ENCODE measurements at regions not wholly inside any gene's neighbourhood (a gene's known extent, or its start where the extent isn't known, plus 50 kb on each side); places are given as distances from the start of the nearest gene placed in this dataset.

DNA sequence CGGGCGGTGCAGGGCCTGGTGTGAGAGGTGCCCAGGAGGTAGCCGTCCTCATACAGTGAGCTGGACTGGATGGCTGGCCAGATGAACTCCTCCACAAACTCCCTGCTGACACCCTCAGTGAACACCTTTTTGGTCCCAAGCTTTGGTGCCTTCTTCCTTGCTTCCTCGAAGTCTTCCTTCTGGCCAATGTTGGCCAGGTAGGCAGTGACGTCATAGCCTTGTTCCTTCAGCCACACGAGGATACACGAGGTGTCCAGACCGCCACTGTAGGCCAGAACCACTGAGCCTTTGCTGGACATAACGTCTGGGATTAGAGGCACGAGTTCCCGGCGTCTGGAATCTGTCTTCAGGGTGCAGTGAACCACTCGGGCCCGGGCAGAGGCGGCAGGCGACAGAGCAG, 206.8 kb upstream of the SP4 start:
- Histone ChIP-seq H3K4me1 (ENCODE audit: control insufficient read depth in 1 of 2, insufficient read depth in 2 of 2, low read length in 2 of 2) (no peaks in the 10 kb centered on the region), H3K36me3 (ENCODE audit: control insufficient read depth in 1 of 2, insufficient read depth in 2 of 2, low read length in 2 of 2) (no peaks in the 10 kb centered on the region), H3K27ac (ENCODE audit: low read depth, low read length) (no peak overlapping the region), H3K4me2 (ENCODE audit: low read length) (no peak overlapping the region), H3K79me2 (ENCODE audit: insufficient read depth, low read length) (no peaks in the 10 kb centered on the region), H2AFZ (ENCODE audit: low read depth, low read length, poor library complexity, severe bottlenecking) (no peak overlapping the region), H4K20me1 (ENCODE audit: insufficient read depth) (no peaks in the 10 kb centered on the region), H3K4me3 (replicated peaks in 1 of 2; ENCODE audit: low read depth in 1 of 2, low read length in 2 of 2) (no peak overlapping the region), H3K9me2 (ENCODE audit: insufficient read depth) (no peaks in the 10 kb centered on the region), H3K9me3 (ENCODE audit: control insufficient read depth in 1 of 2, insufficient read depth in 1 of 2, low read depth in 1 of 2, low read length in 2 of 2) (no peaks in the 10 kb centered on the region), H3K9ac (ENCODE audit: low read length) (no peak overlapping the region), H3K27me3 (ENCODE audit: insufficient read depth, low read length) (no peaks in the 10 kb centered on the region)
- intact Hi-C loops (cut with micrococcal nuclease), result no loop called here
- ChIA-PET CTCF (no interaction called here), RAD21 (ENCODE audit: low non-redundant PET in 1 of 2, low total read pairs in 2 of 2, uncharacterized antibody in 2 of 2, unreplicated experiment in 2 of 2) (no interaction called here), POLR2A (no interaction called here)
- DNase-seq (ENCODE audit: low read depth, low spot score) (no peak), ATAC-seq (no peak)
- BruUV-seq (replicated peaks), result no TSS peak
- TF ChIP-seq ZNF274 (IDR thresholded peaks at IDR 0.05; ENCODE audit: low read depth, low read length) (no peak), EZH2phosphoT487 (IDR thresholded peaks at IDR 0.05; ENCODE audit: borderline replicate concordance) (no peak), EZH2 (IDR thresholded peaks at IDR 0.05) (no peak), SRF (IDR thresholded peaks at IDR 0.05; ENCODE audit: low read depth) (no peak), ZFX (IDR thresholded peaks at IDR 0.05) (no peak), FOSL1 (IDR thresholded peaks at IDR 0.05; ENCODE audit: low read depth) (no peak), ELF1 (IDR thresholded peaks at IDR 0.05; ENCODE audit: borderline replicate concordance, low read depth) (no peak), ZBTB33 (IDR thresholded peaks at IDR 0.05; ENCODE audit: extremely low read depth, insufficient replicate concordance, low read length) (no peak)
- TF ChIP-seq, protein P1, sequence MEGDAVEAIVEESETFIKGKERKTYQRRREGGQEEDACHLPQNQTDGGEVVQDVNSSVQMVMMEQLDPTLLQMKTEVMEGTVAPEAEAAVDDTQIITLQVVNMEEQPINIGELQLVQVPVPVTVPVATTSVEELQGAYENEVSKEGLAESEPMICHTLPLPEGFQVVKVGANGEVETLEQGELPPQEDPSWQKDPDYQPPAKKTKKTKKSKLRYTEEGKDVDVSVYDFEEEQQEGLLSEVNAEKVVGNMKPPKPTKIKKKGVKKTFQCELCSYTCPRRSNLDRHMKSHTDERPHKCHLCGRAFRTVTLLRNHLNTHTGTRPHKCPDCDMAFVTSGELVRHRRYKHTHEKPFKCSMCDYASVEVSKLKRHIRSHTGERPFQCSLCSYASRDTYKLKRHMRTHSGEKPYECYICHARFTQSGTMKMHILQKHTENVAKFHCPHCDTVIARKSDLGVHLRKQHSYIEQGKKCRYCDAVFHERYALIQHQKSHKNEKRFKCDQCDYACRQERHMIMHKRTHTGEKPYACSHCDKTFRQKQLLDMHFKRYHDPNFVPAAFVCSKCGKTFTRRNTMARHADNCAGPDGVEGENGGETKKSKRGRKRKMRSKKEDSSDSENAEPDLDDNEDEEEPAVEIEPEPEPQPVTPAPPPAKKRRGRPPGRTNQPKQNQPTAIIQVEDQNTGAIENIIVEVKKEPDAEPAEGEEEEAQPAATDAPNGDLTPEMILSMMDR (IDR thresholded peaks at IDR 0.05 in 2 of 3, conservative IDR thresholded peaks at IDR 0.05 in 1 of 3; ENCODE audit: borderline replicate concordance in 1 of 3, insufficient read depth in 1 of 3, low read depth in 2 of 3, low read length in 2 of 3), result no peak

Data from HCT116 (cell line).